SW480 (cell line): ENCODE measurements at regions not wholly inside any gene's neighbourhood (a gene's known extent, or its start where the extent isn't known, plus 50 kb on each side); places are given as distances from the start of the nearest gene placed in this dataset.

Source experiments
- DNase-seq: peaks from one replicate; pipeline ENCODE4 v3.0.0-alpha.2; 2016; ENCODE audit warnings: low spot score

GRCh38 chr10:2950546-2950945 is 116.8 kb upstream of the PFKP start:
- no peak for DNase-seq

- peak; percentile 57 for DNase-seq
Measured at GRCh38 chr10:2949948-2950354, 117.4 kb upstream of the PFKP start.

GRCh38 chr10:2949221-2949947 is 118.0 kb upstream of the PFKP start:
- DNase-seq: peak; percentile 2

- no peak for DNase-seq
Measured at GRCh38 chr10:2948127-2948854, 119.1 kb upstream of the PFKP start.

- DNase-seq: no peak
Measured at GRCh38 chr10:2944788-2945187, 122.6 kb upstream of the PFKP start.

GRCh38 chr10:2943932-2944614 is 123.3 kb upstream of the PFKP start:
- no peak for DNase-seq

GRCh38 chr10:2942938-2943337 is 124.4 kb upstream of the PFKP start:
- no peak for DNase-seq

- DNase-seq: no peak
Measured at GRCh38 chr10:2938869-2939268, 128.5 kb upstream of the PFKP start.

- no peak for DNase-seq
Measured at GRCh38 chr10:2936816-2937215, 130.5 kb upstream of the PFKP start.

- DNase-seq: no peak
Measured at GRCh38 chr10:2935647-2936386, 131.5 kb upstream of the PFKP start.

- no peak for DNase-seq
Measured at GRCh38 chr10:2933924-2934323, 133.4 kb upstream of the PFKP start.

GRCh38 chr10:2933519-2933918 is 133.8 kb upstream of the PFKP start:
- no peak for DNase-seq

- DNase-seq: no peak
Measured at GRCh38 chr10:2933071-2933470, 134.3 kb upstream of the PFKP start.

GRCh38 chr10:2929480-2930258 is 137.7 kb upstream of the PFKP start:
- DNase-seq: no peak

- peak; percentile 11 for DNase-seq
Measured at GRCh38 chr10:2927958-2928840, 139.1 kb upstream of the PFKP start.

GRCh38 chr10:2926918-2927660 is 140.3 kb upstream of the PFKP start:
- no peak for DNase-seq

GRCh38 chr10:2925631-2926030 is 141.7 kb upstream of the PFKP start:
- no peak for DNase-seq

- DNase-seq: no peak
Measured at GRCh38 chr10:2924431-2924830, 142.9 kb upstream of the PFKP start.

GRCh38 chr10:2921956-2922680 is 145.2 kb upstream of the PFKP start:
- DNase-seq: peak; percentile 10
